Mesenchymal stem cell (in vitro differentiated cells and primary cell): ENCODE measurements at regions not wholly inside any gene's neighbourhood (a gene's known extent, or its start where the extent isn't known, plus 50 kb on each side); places are given as distances from the start of the nearest gene placed in this dataset.

Experiments
- DNase-seq: peaks from one replicate; pipeline ENCODE4 v3.0.0-alpha.2; 2013
- H2AFZ ChIP-seq: one replicate; pipeline ENCODE4 v1.6.1; 2013; ENCODE audit warnings: low read depth, mild to moderate bottlenecking, control low read depth, inconsistent platforms, low read length, moderate library complexity
- H2AK5ac ChIP-seq: 2 replicates; pipeline ENCODE4 v1.6.1; 2013; ENCODE audit warnings: low read length, moderate library complexity, mild to moderate bottlenecking, inconsistent platforms; ENCODE audit not compliant: severe bottlenecking
- H2BK120ac ChIP-seq: one replicate; pipeline ENCODE4 v1.6.1; 2013; ENCODE audit warnings: low read depth, mild to moderate bottlenecking, inconsistent platforms, low read length, moderate library complexity
- H2BK12ac ChIP-seq, 2 experiments: one replicate each; pipeline ENCODE4 v1.6.1; 2013; ENCODE audit warnings: inconsistent platforms in 2 of 2, low read length in 2 of 2, mild to moderate bottlenecking in 2 of 2, moderate library complexity in 2 of 2, control low read depth in 1 of 2
- H2BK15ac ChIP-seq: one replicate; pipeline ENCODE4 v1.6.1; 2013; ENCODE audit warnings: mild to moderate bottlenecking, low read depth, inconsistent platforms; ENCODE audit not compliant: poor library complexity, severe bottlenecking
- H2BK5ac ChIP-seq: 2 replicates; pipeline ENCODE4 v1.6.1; 2013; ENCODE audit warnings: low read depth, mild to moderate bottlenecking, low read length, control low read depth, inconsistent platforms; ENCODE audit not compliant: poor library complexity, severe bottlenecking
- H3K14ac ChIP-seq, 2 experiments: one replicate each; pipeline ENCODE4 v1.6.1; 2013; ENCODE audit warnings: inconsistent platforms in 2 of 2, low read length in 2 of 2, control low read depth in 1 of 2, mild to moderate bottlenecking in 1 of 2, moderate library complexity in 1 of 2
- H3K18ac ChIP-seq, 2 experiments: one replicate each; pipeline ENCODE4 v1.6.1; 2013; ENCODE audit warnings: inconsistent platforms in 2 of 2, low read length in 2 of 2, control low read depth in 1 of 2, low read depth in 1 of 2, mild to moderate bottlenecking in 1 of 2
- H3K23ac ChIP-seq, 2 experiments: one replicate each; pipeline ENCODE4 v1.6.1; 2013; ENCODE audit warnings: inconsistent platforms in 2 of 2, low read length in 2 of 2, mild to moderate bottlenecking in 2 of 2, moderate library complexity in 2 of 2, control low read depth in 1 of 2
- H3K27ac ChIP-seq: 2 replicates; pipeline ENCODE4 v1.5.1; 2013; ENCODE audit warnings: mild to moderate bottlenecking, moderate library complexity, low read length, control low read depth, inconsistent platforms; ENCODE audit not compliant: poor library complexity, severe bottlenecking
- H3K27me3 ChIP-seq, 2 experiments: 2 replicates each; pipeline versions ENCODE4 v1.6.1 to v1.7.0; 2013; ENCODE audit warnings: low read length in 2 of 2, mild to moderate bottlenecking in 2 of 2, moderate library complexity in 2 of 2, control low read depth in 1 of 2, inconsistent platforms in 1 of 2; ENCODE audit not compliant: control insufficient read depth in 1 of 2, insufficient read depth in 1 of 2
- H3K36me3 ChIP-seq, 2 experiments: 2 replicates each; pipeline versions ENCODE4 v1.6.1 to v1.7.0; 2013; ENCODE audit warnings: low read length in 2 of 2, control low read depth in 1 of 2, inconsistent platforms in 1 of 2, low read depth in 1 of 2, mild to moderate bottlenecking in 1 of 2; ENCODE audit not compliant: insufficient read depth in 2 of 2, control insufficient read depth in 1 of 2
- H3K4ac ChIP-seq, 2 experiments: one replicate each; pipeline ENCODE4 v1.6.1; 2013; ENCODE audit warnings: inconsistent platforms in 2 of 2, low read length in 2 of 2, mild to moderate bottlenecking in 2 of 2, moderate library complexity in 2 of 2, control low read depth in 1 of 2, low read depth in 1 of 2
- H3K4me1 ChIP-seq: 2 replicates; pipeline ENCODE4 v1.6.1; 2013; ENCODE audit warnings: low read depth, low read length, control low read depth; ENCODE audit not compliant: control insufficient read depth, insufficient read depth
- H3K4me2 ChIP-seq: 2 replicates; pipeline ENCODE4 v1.6.1; 2013; ENCODE audit warnings: low read length, mild to moderate bottlenecking, inconsistent platforms; ENCODE audit not compliant: poor library complexity, severe bottlenecking
- H3K4me3 ChIP-seq, 2 experiments: 2 replicates each; pipeline versions ENCODE4 v1.5.1 to v1.7.0; 2013; ENCODE audit warnings: low read length in 2 of 2, mild to moderate bottlenecking in 2 of 2, control low read depth in 1 of 2, low read depth in 1 of 2; ENCODE audit not compliant: insufficient read depth in 1 of 2
- H3K79me1 ChIP-seq: replicated peaks from 2 replicates; pipeline ENCODE4 v1.6.1; 2013; ENCODE audit warnings: mild to moderate bottlenecking, control low read depth, low read length, inconsistent platforms; ENCODE audit not compliant: poor library complexity, severe bottlenecking
- H3K9ac ChIP-seq: 2 replicates; pipeline ENCODE4 v1.7.0; 2013; ENCODE audit warnings: mild to moderate bottlenecking, low read length, moderate library complexity
- H3K9me3 ChIP-seq: 2 replicates; pipeline ENCODE4 v1.7.0; 2013; ENCODE audit warnings: mild to moderate bottlenecking, low read length; ENCODE audit not compliant: control insufficient read depth
- H4K8ac ChIP-seq: one replicate; pipeline ENCODE4 v1.6.1; 2013; ENCODE audit warnings: inconsistent platforms, mild to moderate bottlenecking, low read length, moderate library complexity
- H4K91ac ChIP-seq: one replicate; pipeline ENCODE4 v1.6.1; 2013; ENCODE audit warnings: mild to moderate bottlenecking, low read length, inconsistent platforms
- WGBS: methylation state at CpG from one replicate; pipeline ENCODE4 v1.1.7; 2013; ENCODE audit warnings: mixed read lengths; 5-methylcytosine and 5-hydroxymethylcytosine counted together

DNA sequence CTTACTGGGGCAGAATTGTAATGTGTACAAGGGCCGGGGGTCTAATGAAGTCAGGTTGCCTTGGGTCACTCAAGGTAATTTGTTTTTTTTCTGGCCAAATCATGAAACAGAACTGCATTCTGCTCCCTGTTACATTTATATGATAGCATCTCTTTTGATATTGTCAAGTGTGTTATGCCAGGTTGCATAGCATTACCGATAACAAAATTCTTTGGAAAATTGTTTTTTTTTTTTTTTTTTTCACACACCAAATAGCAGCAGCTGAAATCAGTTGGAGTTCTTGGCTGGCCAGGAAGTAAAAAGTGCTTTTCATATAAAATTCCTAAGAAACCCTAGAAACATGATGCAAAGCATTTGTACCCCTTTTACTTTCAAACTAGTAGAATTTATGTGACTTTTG lies 282.6 kb upstream of the FN1 start:
- Histone ChIP-seq H3K4me3 (peak overlapping the region in 1 of 2 experiments; percentile 40), H2BK15ac (no peak overlapping the region)

DNA sequence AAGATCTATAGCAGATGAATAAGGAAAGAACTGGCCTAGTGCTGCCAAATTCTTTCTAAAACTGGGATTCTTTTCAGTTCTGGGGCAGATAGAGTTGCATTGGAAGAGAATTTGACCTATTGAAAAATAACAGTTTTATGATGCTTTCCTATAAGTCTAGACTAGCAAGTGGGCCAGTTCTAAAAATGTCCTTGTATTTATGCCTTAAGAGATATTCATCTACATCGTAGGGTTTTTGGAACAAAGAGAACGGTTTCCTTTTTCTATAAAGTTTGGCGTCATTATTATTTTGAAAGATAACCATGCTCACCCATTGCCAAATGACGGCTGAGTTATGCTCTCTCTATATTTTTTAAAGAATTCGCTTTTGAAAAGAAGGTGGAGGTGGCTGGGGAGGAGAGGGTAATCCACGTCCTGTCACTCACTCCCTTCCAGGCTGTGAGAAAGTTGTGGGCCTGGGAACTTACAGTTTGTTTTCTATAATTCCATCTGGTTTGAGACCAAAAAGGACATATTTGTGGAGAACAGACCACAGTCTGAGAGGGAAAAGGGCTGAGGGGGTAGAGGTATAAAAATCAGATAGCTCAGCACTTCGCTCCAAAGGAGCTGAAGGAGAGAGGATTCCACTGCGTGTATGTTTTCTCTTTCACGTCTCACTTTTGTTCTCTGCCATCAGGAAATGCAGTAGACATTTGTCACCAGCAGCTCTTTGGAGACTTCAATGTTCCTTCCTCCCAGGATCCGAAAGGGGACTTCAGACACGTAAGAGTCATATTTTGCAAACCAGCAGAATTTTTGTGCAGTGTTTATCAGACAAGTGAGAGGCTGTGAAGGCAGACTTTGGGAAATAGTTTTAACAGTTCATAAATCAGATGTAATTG lies 281.9 kb upstream of the FN1 start:
- no peaks in the 10 kb centered on the region for H3K79me1 ChIP-seq
- 71% methylated on average over 10 of the region's 11 CpGs for WGBS
- peak overlapping the region; percentile 61 for H2AK5ac ChIP-seq
- H2BK120ac ChIP-seq: peak overlapping the region; percentile 23
- peak overlapping the region in 1 of 2 experiments; percentile 35 for H3K18ac ChIP-seq
- peak overlapping the region in 1 of 2 experiments; percentile 3 for H2BK12ac ChIP-seq
- H3K4me2 ChIP-seq: no peak overlapping the region
- peak overlapping the region in 1 of 2 experiments; percentile 40 for H3K4me3 ChIP-seq
- no peaks in the 10 kb centered on the region for H3K27me3 ChIP-seq
- H2BK15ac ChIP-seq: no peak overlapping the region
- no peak overlapping the region for H3K4ac ChIP-seq
- H3K4me1 ChIP-seq: no peaks in the 10 kb centered on the region
- no peaks in the 10 kb centered on the region for H3K36me3 ChIP-seq
- H2AFZ ChIP-seq: no peak overlapping the region
- DNase-seq: no peak
- no peak overlapping the region for H2BK5ac ChIP-seq
- H3K9ac ChIP-seq: peak overlapping the region; percentile 80
- H3K23ac ChIP-seq: no peak overlapping the region
- no peaks in the 10 kb centered on the region for H3K9me3 ChIP-seq
- H4K91ac ChIP-seq: no peak overlapping the region
- H3K14ac ChIP-seq: no peak overlapping the region
- no peak overlapping the region for H4K8ac ChIP-seq
- no peak overlapping the region for H3K27ac ChIP-seq

More for the DNA sequence above, 282.6 kb upstream of the FN1 start:
- H3K18ac ChIP-seq: no peak overlapping the region
- H4K91ac ChIP-seq: no peak overlapping the region
- no peak overlapping the region for H3K4me2 ChIP-seq
- H3K27me3 ChIP-seq: no peaks in the 10 kb centered on the region
- no peak overlapping the region for H2AFZ ChIP-seq
- WGBS: 60% methylated on average over 1 of the region's 2 CpGs
- no peak overlapping the region for H4K8ac ChIP-seq
- H2BK5ac ChIP-seq: no peak overlapping the region
- H2BK12ac ChIP-seq: no peak overlapping the region
- H3K9ac ChIP-seq: peak overlapping the region; percentile 80
- no peak for DNase-seq
- H2BK120ac ChIP-seq: no peak overlapping the region
- no peak overlapping the region for H3K27ac ChIP-seq
- H3K9me3 ChIP-seq: no peaks in the 10 kb centered on the region
- H3K36me3 ChIP-seq: no peaks in the 10 kb centered on the region
- H3K23ac ChIP-seq: no peak overlapping the region
- no peaks in the 10 kb centered on the region for H3K79me1 ChIP-seq
- no peak overlapping the region for H2AK5ac ChIP-seq
- H3K4me1 ChIP-seq: no peaks in the 10 kb centered on the region
- no peak overlapping the region for H3K4ac ChIP-seq
- H3K14ac ChIP-seq: no peak overlapping the region

DNA sequence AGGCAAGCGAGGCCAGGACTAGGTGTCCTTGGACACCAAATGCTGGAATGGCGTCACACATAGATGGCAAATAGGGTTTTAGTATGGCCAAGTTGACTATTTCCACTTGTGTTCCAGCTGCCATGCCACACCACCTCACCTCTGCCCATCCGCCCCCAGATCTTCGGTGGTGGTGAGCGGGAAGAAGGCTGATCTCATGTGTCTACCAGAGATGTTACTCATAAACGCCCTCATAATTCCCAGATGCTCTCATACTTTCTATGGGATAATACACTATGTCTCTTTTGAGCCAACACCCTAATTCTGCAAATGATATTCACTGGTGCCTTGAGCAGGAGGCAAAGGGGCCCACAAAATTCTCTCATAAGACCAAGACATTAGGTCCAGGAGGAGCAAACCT lies 281.1 kb upstream of the FN1 start:
- Histone ChIP-seq H2AK5ac (peak overlapping the region; percentile 8), H3K9ac (peak overlapping the region; percentile 80), H3K4me1 (peaks cover 2% of the 10 kb centered on the region), H2BK15ac (no peak overlapping the region), H3K18ac (no peak overlapping the region), H3K14ac (no peak overlapping the region), H2BK5ac (no peak overlapping the region), H3K79me1 (no peaks in the 10 kb centered on the region), H3K4me2 (no peak overlapping the region), H3K4ac (no peak overlapping the region), H3K4me3 (no peak overlapping the region), H3K27me3 (no peaks in the 10 kb centered on the region), H3K23ac (no peak overlapping the region), H3K36me3 (no peaks in the 10 kb centered on the region), H2AFZ (no peak overlapping the region), H3K27ac (no peak overlapping the region), H2BK12ac (no peak overlapping the region), H4K91ac (no peak overlapping the region), H4K8ac (no peak overlapping the region), H2BK120ac (no peak overlapping the region), H3K9me3 (no peaks in the 10 kb centered on the region)
- no peak for DNase-seq
- WGBS: over 99% methylated on average over 6 of the region's 6 CpGs

DNA sequence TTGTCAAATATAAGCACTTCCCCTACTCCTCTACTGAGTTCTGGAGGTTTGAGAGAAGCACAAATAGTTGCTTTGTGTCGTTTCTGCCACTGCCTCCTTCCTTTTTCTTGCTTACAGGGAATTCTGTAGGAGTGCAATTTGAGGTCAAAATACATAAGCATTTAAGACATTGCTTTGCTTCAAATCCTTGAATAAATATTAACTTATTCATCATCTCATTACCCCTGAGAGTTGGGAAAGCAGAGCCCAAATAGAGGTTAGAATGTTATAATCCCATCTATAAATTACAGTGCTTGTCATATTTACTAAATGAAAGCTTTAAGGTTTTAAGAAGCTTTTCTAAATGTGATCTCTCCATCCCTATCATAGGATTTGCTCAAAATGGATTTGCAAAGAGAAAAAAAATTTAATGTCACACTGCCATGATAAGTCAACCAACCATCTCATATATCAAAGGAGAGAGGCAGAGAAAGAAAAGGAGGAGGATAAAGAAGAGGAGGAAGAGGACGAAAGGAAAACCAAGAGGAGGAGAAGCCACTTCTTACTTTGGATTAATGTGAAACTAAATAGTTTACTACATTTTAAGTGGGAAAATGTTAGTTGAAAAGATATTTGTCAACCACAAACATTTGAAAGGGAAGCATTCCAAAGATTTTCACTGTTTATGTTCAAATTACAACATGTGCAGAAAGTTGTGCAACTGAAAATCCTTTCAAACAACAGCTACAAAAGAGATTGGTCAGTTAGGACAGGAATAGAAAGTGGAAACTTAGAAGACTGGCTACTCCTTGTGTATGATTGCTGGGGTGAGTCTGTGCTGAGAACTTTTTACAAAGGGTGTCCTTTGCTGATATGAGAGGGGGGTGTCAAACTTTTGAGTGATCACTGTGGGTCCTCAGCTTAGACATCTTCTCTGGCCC lies 277.3 kb upstream of the FN1 start:
- Histone ChIP-seq H3K79me1 (no peaks in the 10 kb centered on the region), H2AFZ (no peak overlapping the region), H4K91ac (peak overlapping the region; percentile 65), H3K27me3 (no peaks in the 10 kb centered on the region), H3K4me1 (peaks cover 5% of the 10 kb centered on the region), H2BK120ac (peak overlapping the region; percentile 27), H3K4me3 (peak overlapping the region in 1 of 2 experiments; percentile 31), H3K4ac (no peak overlapping the region), H3K4me2 (no peak overlapping the region), H3K36me3 (no peaks in the 10 kb centered on the region), H2AK5ac (peak overlapping the region; percentile 91), H3K18ac (peak overlapping the region; percentile 40 to 76), H2BK15ac (no peak overlapping the region), H3K9me3 (no peaks in the 10 kb centered on the region), H3K23ac (no peak overlapping the region), H2BK12ac (peak overlapping the region; percentile 37 to 87), H4K8ac (peak overlapping the region; percentile 64), H3K14ac (no peak overlapping the region), H3K9ac (peak overlapping the region; percentile 81), H2BK5ac (peak overlapping the region; percentile 95), H3K27ac (peak overlapping the region; percentile 99)
- peak; percentile 92 for DNase-seq
- WGBS: 0% methylated on average over 1 of the region's 2 CpGs
